AG04450 (cell line): ENCODE measurements at regions not wholly inside any gene's neighbourhood (a gene's known extent, or its start where the extent isn't known, plus 50 kb on each side); places are given as distances from the start of the nearest gene placed in this dataset.
A peak's percentile ranks its signal among the peaks of the same experiment; 100 is the strongest.

Experiments used
- CTCF ChIA-PET: fragments of 300-600, 350-600 bp; formaldehyde crosslinking; extraction: SDS; loops from one replicate; lab custom pipeline; 2022; ENCODE audit warnings: antibody characterized with exemption, inconsistent platforms; lab: Charles Lee
- POLR2A ChIA-PET: fragments of 350-600 bp; formaldehyde crosslinking; extraction: SDS; loops from one replicate; lab custom pipeline; 2021; ENCODE audit warnings: antibody characterized with exemption, inconsistent platforms; lab: Yijun Ruan, JAX
- DNase-seq: peaks from one replicate; pipeline ENCODE4 v3.0.0-alpha.2; 2011; ENCODE audit warnings: low read depth, low spot score
- H3K27ac ChIP-seq: one replicate; pipeline ENCODE4 v1.5.1; 2012; ENCODE audit warnings: low read depth, low read length, control low read depth
- H3K27me3 ChIP-seq: one replicate; pipeline ENCODE4 v1.6.0; 2012; ENCODE audit warnings: low read length; ENCODE audit not compliant: control insufficient read depth, insufficient read depth
- H3K4me3 ChIP-seq: 2 replicates; pipeline ENCODE4 v1.5.1; 2011; ENCODE audit warnings: mild to moderate bottlenecking, low read depth, low read length, control low read depth
- H3K9me3 ChIP-seq: 2 replicates; pipeline ENCODE4 v1.5.1; 2012; ENCODE audit warnings: low read length; ENCODE audit not compliant: control insufficient read depth, insufficient read depth
- CTCF ChIP-seq: IDR thresholded peaks from 2 replicates; pipeline ENCODE4 v1.5.1; 2011; ENCODE audit warnings: low read depth, low read length, control low read depth, inconsistent platforms

GRCh38 chr6:105800871-105801270 lies 285.3 kb upstream of the PRDM1 start:
- H3K27me3 ChIP-seq: no peaks in the 10 kb centered on the region
- H3K9me3 ChIP-seq: peaks cover 5% of the 10 kb centered on the region; the same call in 1 of the 2 replicates
- DNase-seq: no peak
- H3K4me3 ChIP-seq: no peak overlapping the region
- ChIA-PET CTCF (interaction anchor here (1.2 kb wide), 2 partner anchors 422 to 423 kb away, joined by 3 read pairs; no protein-coding TSS in a partner anchor), POLR2A (no interaction called here)
- no peak for TF ChIP-seq CTCF
- H3K27ac ChIP-seq: no peak overlapping the region

GRCh38 chr6:105800398-105800797 lies 285.7 kb upstream of the PRDM1 start:
- CTCF ChIA-PET: interaction anchor here (1.2 kb wide), 1 partner anchor 423 kb away, joined by 3 read pairs; no protein-coding TSS in a partner anchor
- Histone ChIP-seq H3K27me3 (no peaks in the 10 kb centered on the region), H3K27ac (no peak overlapping the region), H3K9me3 (peaks cover 5% of the 10 kb centered on the region; the same call in 1 of the 2 replicates), H3K4me3 (no peak overlapping the region)
- POLR2A ChIA-PET: no interaction called here
- no peak for TF ChIP-seq CTCF
- DNase-seq: no peak

- DNase-seq: no peak
- Histone ChIP-seq H3K4me3 (no peak overlapping the region), H3K9me3 (no peaks in the 10 kb centered on the region), H3K27ac (no peak overlapping the region), H3K27me3 (no peaks in the 10 kb centered on the region)
- POLR2A ChIA-PET: no interaction called here
- no peak for TF ChIP-seq CTCF
- CTCF ChIA-PET: no interaction called here
These were observed 287.1 kb upstream of the PRDM1 start for GRCh38 chr6:105799056-105799455.

GRCh38 chr6:105797983-105798453 lies 288.1 kb upstream of the PRDM1 start:
- no peaks in the 10 kb centered on the region for H3K27me3 ChIP-seq
- no peaks in the 10 kb centered on the region for H3K9me3 ChIP-seq
- POLR2A ChIA-PET: no interaction called here
- DNase-seq: peak; percentile 38
- no peak overlapping the region for H3K4me3 ChIP-seq
- no peak for TF ChIP-seq CTCF
- CTCF ChIA-PET: interaction anchor here (1.3 kb wide), 1 partner anchor 425 kb away, joined by 5 read pairs; no protein-coding TSS in a partner anchor
- peak overlapping the region; percentile 63 for H3K27ac ChIP-seq

- TF ChIP-seq CTCF: no peak
- ChIA-PET CTCF (interaction anchor here (1.3 kb wide), 1 partner anchor 426 kb away, joined by 5 read pairs; no protein-coding TSS in a partner anchor), POLR2A (interaction anchor here (0.7 kb wide), 1 partner anchor 33 kb away, joined by 3 read pairs; no protein-coding TSS in a partner anchor)
- Histone ChIP-seq H3K4me3 (no peak overlapping the region), H3K27ac (peak overlapping the region; percentile 63), H3K9me3 (no peaks in the 10 kb centered on the region), H3K27me3 (no peaks in the 10 kb centered on the region)
- no peak for DNase-seq
These were observed 288.7 kb upstream of the PRDM1 start for GRCh38 chr6:105797286-105797979.
